ENCODE measurements at regions not wholly inside any gene's neighbourhood (a gene's known extent, or its start where the extent isn't known, plus 50 kb on each side); places are given as distances from the start of the nearest gene placed in this dataset.

GRCh38 chr10:109386921-109387320 lies 536.4 kb downstream of the XPNPEP1 start:
- Histone ChIP-seq H3K4me2 (ENCODE audit: low read length) (no peak overlapping the region), H3K27ac (ENCODE audit: low read depth, low read length) (no peak overlapping the region), H3K79me2 (ENCODE audit: insufficient read depth, low read length) (no peaks in the 10 kb centered on the region), H3K9me2 (ENCODE audit: insufficient read depth) (no peaks in the 10 kb centered on the region), H3K36me3 (ENCODE audit: control insufficient read depth in 1 of 2, insufficient read depth in 2 of 2, low read length in 2 of 2) (no peaks in the 10 kb centered on the region), H2AFZ (ENCODE audit: low read depth, low read length, poor library complexity, severe bottlenecking) (no peak overlapping the region), H3K9ac (ENCODE audit: low read length) (no peak overlapping the region), H3K4me3 (replicated peaks in 1 of 2; ENCODE audit: low read depth in 1 of 2, low read length in 2 of 2) (no peak overlapping the region), H3K27me3 (ENCODE audit: insufficient read depth, low read length) (no peaks in the 10 kb centered on the region), H3K9me3 (ENCODE audit: control insufficient read depth in 1 of 2, insufficient read depth in 1 of 2, low read depth in 1 of 2, low read length in 2 of 2) (peaks cover 8 to 25% of the 10 kb centered on the region in 2 experiments; a peak in 2 of 4 replicates), H4K20me1 (ENCODE audit: insufficient read depth) (no peaks in the 10 kb centered on the region), H3K4me1 (ENCODE audit: control insufficient read depth in 1 of 2, insufficient read depth in 2 of 2, low read length in 2 of 2) (no peaks in the 10 kb centered on the region)
- RAD21 ChIA-PET (ENCODE audit: low non-redundant PET in 1 of 2, low total read pairs in 2 of 2, uncharacterized antibody in 2 of 2, unreplicated experiment in 2 of 2) = no interaction called here
- TF ChIP-seq ATF3 (IDR thresholded peaks at IDR 0.05) (no peak), RAD21 (IDR thresholded peaks at IDR 0.05; ENCODE audit: low read depth) (no peak), POLR2A (IDR thresholded peaks at IDR 0.05; ENCODE audit: borderline replicate concordance, extremely low read depth, insufficient read depth, insufficient read length) (no peak), EZH2 (IDR thresholded peaks at IDR 0.05) (no peak), FOSL1 (IDR thresholded peaks at IDR 0.05; ENCODE audit: low read depth) (no peak), POLR2AphosphoS5 (IDR thresholded peaks at IDR 0.05; ENCODE audit: low read depth, low read length) (no peak)
- POLR2A ChIA-PET = no interaction called here
- intact Hi-C loops (cut with micrococcal nuclease) = no loop called here
- DNase-seq (ENCODE audit: low read depth, low spot score) (no peak), ATAC-seq (no peak)
- BruUV-seq (replicated peaks) = no TSS peak
- CTCF ChIA-PET = no interaction called here

- no peak overlapping the region for H3K9ac ChIP-seq (ENCODE audit: low read length)
- TF ChIP-seq CTCF (IDR thresholded peaks at IDR 0.05 in 2 of 3, conservative IDR thresholded peaks at IDR 0.05 in 1 of 3; ENCODE audit: borderline replicate concordance in 1 of 3, insufficient read depth in 1 of 3, low read depth in 2 of 3, low read length in 2 of 3) = no peak
- TF ChIP-seq CBX3 (IDR thresholded peaks at IDR 0.05; ENCODE audit: low read depth) = no peak
- TF ChIP-seq MAX (IDR thresholded peaks at IDR 0.05) = no peak
- no peak for TF ChIP-seq RAD21 (IDR thresholded peaks at IDR 0.05; ENCODE audit: low read depth)
- TF ChIP-seq REST (IDR thresholded peaks at IDR 0.05; ENCODE audit: low read depth) = no peak
- TF ChIP-seq ZFX (IDR thresholded peaks at IDR 0.05) = no peak
- no peak for TF ChIP-seq CEBPB (IDR thresholded peaks at IDR 0.05; ENCODE audit: low read depth)
- TF ChIP-seq EGR1 (IDR thresholded peaks at IDR 0.05; ENCODE audit: low read depth) = no peak
- TF ChIP-seq POLR2A (IDR thresholded peaks at IDR 0.05; ENCODE audit: borderline replicate concordance, extremely low read depth, insufficient read depth, insufficient read length) = no peak
- no peak for TF ChIP-seq SRF (IDR thresholded peaks at IDR 0.05; ENCODE audit: low read depth)
- no peak for TF ChIP-seq ZNF274 (IDR thresholded peaks at IDR 0.05; ENCODE audit: low read depth, low read length)
- no peak for TF ChIP-seq POLR2AphosphoS5 (IDR thresholded peaks at IDR 0.05; ENCODE audit: low read depth, low read length)
- TF ChIP-seq SP1 (IDR thresholded peaks at IDR 0.05; ENCODE audit: low read depth) = no peak
- TF ChIP-seq SIN3A (IDR thresholded peaks at IDR 0.05; ENCODE audit: low read depth) = no peak
- no peak for TF ChIP-seq EZH2phosphoT487 (IDR thresholded peaks at IDR 0.05; ENCODE audit: borderline replicate concordance)
Measured at GRCh38 chr10:109386101-109386500, 537.2 kb downstream of the XPNPEP1 start.

More at GRCh38 chr10:109386101-109386500, 537.2 kb downstream of the XPNPEP1 start:
- ChIA-PET RAD21 (ENCODE audit: low non-redundant PET in 1 of 2, low total read pairs in 2 of 2, uncharacterized antibody in 2 of 2, unreplicated experiment in 2 of 2) (no interaction called here), POLR2A (no interaction called here), CTCF (no interaction called here)
- DNase-seq (ENCODE audit: low read depth, low spot score) = no peak
- no peak overlapping the region for H3K4me3 ChIP-seq (replicated peaks in 1 of 2; ENCODE audit: low read depth in 1 of 2, low read length in 2 of 2)
- no peak overlapping the region for H3K4me2 ChIP-seq (ENCODE audit: low read length)
- ATAC-seq = no peak
- no peak overlapping the region for H3K27ac ChIP-seq (ENCODE audit: low read depth, low read length)
- H4K20me1 ChIP-seq (ENCODE audit: insufficient read depth) = no peaks in the 10 kb centered on the region
- H3K4me1 ChIP-seq (ENCODE audit: control insufficient read depth in 1 of 2, insufficient read depth in 2 of 2, low read length in 2 of 2) = no peaks in the 10 kb centered on the region
- no peak overlapping the region for H2AFZ ChIP-seq (ENCODE audit: low read depth, low read length, poor library complexity, severe bottlenecking)
- H3K79me2 ChIP-seq (ENCODE audit: insufficient read depth, low read length) = no peaks in the 10 kb centered on the region
- peaks cover 13 to 24% of the 10 kb centered on the region in 2 experiments; a peak in 2 of 4 replicates for H3K9me3 ChIP-seq (ENCODE audit: control insufficient read depth in 1 of 2, insufficient read depth in 1 of 2, low read depth in 1 of 2, low read length in 2 of 2)
- H3K9me2 ChIP-seq (ENCODE audit: insufficient read depth) = no peaks in the 10 kb centered on the region
- no peaks in the 10 kb centered on the region for H3K36me3 ChIP-seq (ENCODE audit: control insufficient read depth in 1 of 2, insufficient read depth in 2 of 2, low read length in 2 of 2)
- no TSS peak for BruUV-seq (replicated peaks)
- intact Hi-C loops (cut with micrococcal nuclease) = no loop called here
- H3K27me3 ChIP-seq (ENCODE audit: insufficient read depth, low read length) = no peaks in the 10 kb centered on the region

All from HCT116 (cell line).